H1 (cell line): ENCODE measurements at regions not wholly inside any gene's neighbourhood (a gene's known extent, or its start where the extent isn't known, plus 50 kb on each side); places are given as distances from the start of the nearest gene placed in this dataset.

Source experiments
- CTCF ChIA-PET: fragments of 300-600 bp; sonication (Branson Sonifier 250); formaldehyde crosslinking; loops from one replicate; lab custom pipeline; 2021; ENCODE audit not compliant: partially characterized antibody; lab: Charles Lee
- POLR2A ChIA-PET: fragments of 300-600 bp; sonication (Branson Sonifier 250); formaldehyde crosslinking; loops from one replicate; lab custom pipeline; 2021; ENCODE audit warnings: inconsistent platforms; ENCODE audit not compliant: partially characterized antibody; lab: Charles Lee
- DNase-seq, 2 experiments: peaks; one replicate each; pipeline versions ENCODE4 v3.0.0 to v3.0.0-alpha.2; 2010 to 2022; ENCODE audit warnings: low spot score in 2 of 2, low read depth in 1 of 2, mixed read lengths in 1 of 2
- FAIRE-seq: peaks from 2 replicates; lab custom pipeline; 2011; peaks lifted over from hg19 to GRCh38; lab: Jason Lieb, UNC
- H2AFZ ChIP-seq: 2 replicates; pipeline ENCODE4 v1.8.1; 2012; ENCODE audit warnings: low read length, inconsistent platforms
- H2AK5ac ChIP-seq: 2 replicates; pipeline ENCODE4 v1.6.1; 2013; ENCODE audit warnings: low read depth, low read length
- H2BK120ac ChIP-seq: replicated peaks from 2 replicates; pipeline ENCODE3; 2013; ENCODE audit warnings: low read depth, low read length, inconsistent platforms
- H2BK12ac ChIP-seq: 2 replicates; pipeline ENCODE4 v1.6.1; 2013; ENCODE audit warnings: low read depth, low read length
- H2BK15ac ChIP-seq: 2 replicates; pipeline ENCODE4 v1.6.1; 2013; ENCODE audit warnings: low read length
- H2BK20ac ChIP-seq: 2 replicates; pipeline ENCODE4 v1.6.1; 2013; ENCODE audit warnings: low read length
- H2BK5ac ChIP-seq: 2 replicates; pipeline ENCODE4 v1.6.1; 2013; ENCODE audit warnings: low read depth, low read length
- H3K14ac ChIP-seq: 2 replicates; pipeline ENCODE4 v1.6.1; 2013; ENCODE audit warnings: inconsistent platforms; ENCODE audit not compliant: insufficient read length
- H3K18ac ChIP-seq: 2 replicates; pipeline ENCODE4 v1.6.1; 2013; ENCODE audit warnings: low read length; ENCODE audit errors: extremely low read depth
- H3K23ac ChIP-seq: 2 replicates; pipeline ENCODE4 v1.6.1; 2013; ENCODE audit warnings: inconsistent platforms; ENCODE audit not compliant: insufficient read length
- H3K23me2 ChIP-seq: 2 replicates; pipeline ENCODE4 v1.6.1; 2013; ENCODE audit warnings: low read depth, low read length
- H3K27ac ChIP-seq: 2 replicates; pipeline ENCODE4 v1.6.1; 2011; ENCODE audit warnings: low read depth, low read length, inconsistent platforms
- H3K27me3 ChIP-seq, 4 experiments: replicated peaks in 1 of 4; 1 replicate in 1 of 4; 2 replicates in 3 of 4; pipeline versions ENCODE4 v1.6.1 to v1.8.1; 2011 to 2013; ENCODE audit warnings: low read length in 3 of 4, mild to moderate bottlenecking in 3 of 4, inconsistent platforms in 2 of 4, mixed read lengths in 2 of 4, moderate library complexity in 1 of 4; ENCODE audit not compliant: control insufficient read depth in 3 of 4, insufficient read depth in 3 of 4; ENCODE audit errors: extremely low read depth in 1 of 4
- H3K36me3 ChIP-seq, 4 experiments: 2 replicates each; pipeline versions ENCODE4 v1.6.1 to v1.8.1; 2011 to 2013; ENCODE audit warnings: mild to moderate bottlenecking in 4 of 4, low read length in 3 of 4, moderate library complexity in 2 of 4, control low read depth in 1 of 4, inconsistent platforms in 1 of 4; ENCODE audit not compliant: insufficient read depth in 4 of 4, control insufficient read depth in 2 of 4
- H3K4ac ChIP-seq: replicated peaks from 2 replicates; pipeline ENCODE3; 2013; ENCODE audit warnings: low read length, low read depth, mixed read lengths, inconsistent platforms; ENCODE audit not compliant: insufficient read length
- H3K4me1 ChIP-seq, 4 experiments: replicated peaks in 1 of 4; 1 replicate in 1 of 4; 2 replicates in 3 of 4; pipeline versions ENCODE4 v1.6.1 to v1.8.1; 2011 to 2013; ENCODE audit warnings: low read length in 3 of 4, inconsistent platforms in 2 of 4, mixed read lengths in 1 of 4; ENCODE audit not compliant: insufficient read depth in 4 of 4, control insufficient read depth in 3 of 4
- H3K4me2 ChIP-seq, 2 experiments: 2 replicates each; pipeline versions ENCODE4 v1.6.1 to v1.8.1; 2011 to 2013; ENCODE audit warnings: low read depth in 2 of 2, low read length in 2 of 2, control low read depth in 1 of 2, inconsistent platforms in 1 of 2, mild to moderate bottlenecking in 1 of 2; ENCODE audit not compliant: insufficient read depth in 1 of 2
- H3K4me3 ChIP-seq, 4 experiments: fragments of 200-600, 300-600 bp in 1 of 4; sonication (generic), shearing (Covaris generic), sonication (Bioruptor Twin) in 1 of 4; 2 replicates each; pipeline versions ENCODE4 v1.5.1 to v1.8.1; 2011 to 2016; ENCODE audit warnings: low read length in 4 of 4, low read depth in 3 of 4, control low read depth in 2 of 4, inconsistent platforms in 2 of 4, mild to moderate bottlenecking in 2 of 4, mixed read lengths in 1 of 4, moderate library complexity in 1 of 4; ENCODE audit not compliant: insufficient read depth in 2 of 4; ENCODE audit errors: extremely low read depth in 1 of 4
- H3K56ac ChIP-seq: replicated peaks from 2 replicates; pipeline ENCODE3; 2013; ENCODE audit warnings: low read depth, mild to moderate bottlenecking, mixed read lengths, low read length, inconsistent platforms; ENCODE audit not compliant: insufficient read length
- H3K79me1 ChIP-seq: 2 replicates; pipeline ENCODE4 v1.6.1; 2013; ENCODE audit warnings: low read depth, low read length, control low read depth
- H3K79me2 ChIP-seq, 2 experiments: 2 replicates each; pipeline versions ENCODE4 v1.6.1 to v1.8.1; 2012 to 2013; ENCODE audit warnings: low read length in 2 of 2, mild to moderate bottlenecking in 2 of 2, inconsistent platforms in 1 of 2; ENCODE audit not compliant: insufficient read depth in 2 of 2, control insufficient read depth in 1 of 2
- H3K9ac ChIP-seq, 4 experiments: replicated peaks in 1 of 4; 1 replicate in 1 of 4; 2 replicates in 3 of 4; pipeline versions ENCODE4 v1.6.1 to v1.8.1; 2011 to 2013; ENCODE audit warnings: low read depth in 3 of 4, low read length in 3 of 4, control low read depth in 2 of 4, mild to moderate bottlenecking in 2 of 4, moderate library complexity in 2 of 4, inconsistent platforms in 1 of 4; ENCODE audit errors: extremely low read depth in 1 of 4
- H3K9me3 ChIP-seq, 2 experiments: 2 replicates each; pipeline versions ENCODE4 v1.6.1 to v1.8.1; 2012 to 2013; ENCODE audit warnings: mild to moderate bottlenecking in 2 of 2, moderate library complexity in 2 of 2, control low read depth in 1 of 2, inconsistent platforms in 1 of 2, low read depth in 1 of 2, low read length in 1 of 2, mixed read lengths in 1 of 2; ENCODE audit not compliant: insufficient read depth in 2 of 2
- H4K20me1 ChIP-seq, 2 experiments: replicated peaks in 1 of 2; 2 replicates each; pipeline versions ENCODE3 to v1.8.1; 2011 to 2013; ENCODE audit warnings: inconsistent platforms in 2 of 2, low read length in 2 of 2, mild to moderate bottlenecking in 1 of 2; ENCODE audit not compliant: insufficient read depth in 2 of 2, control insufficient read depth in 1 of 2
- H4K5ac ChIP-seq: 2 replicates; pipeline ENCODE4 v1.6.1; 2013; ENCODE audit warnings: low read length, low read depth, mixed read lengths, inconsistent platforms; ENCODE audit not compliant: insufficient read length
- H4K8ac ChIP-seq: 2 replicates; pipeline ENCODE4 v1.8.0; 2013; ENCODE audit warnings: mild to moderate bottlenecking, moderate library complexity, low read length, inconsistent platforms; ENCODE audit not compliant: insufficient read depth; ENCODE audit errors: extremely low read depth
- H4K91ac ChIP-seq: replicated peaks from 2 replicates; pipeline ENCODE3; 2013; ENCODE audit warnings: low read length, mixed read lengths, inconsistent platforms; ENCODE audit not compliant: insufficient read length
- GTF2F1 ChIP-seq: IDR thresholded peaks from 2 replicates; pipeline ENCODE4 v1.6.1; 2012; ENCODE audit warnings: low read depth, low read length, improper control_type of control experiment, borderline replicate concordance
- KDM5A ChIP-seq: fragments of 200-600 bp; IDR thresholded peaks from 2 replicates; pipeline ENCODE4 v1.7.1; 2012; ENCODE audit warnings: mild to moderate bottlenecking, low read length, inconsistent platforms, mixed read lengths
- ZNF274 ChIP-seq: IDR thresholded peaks from 2 replicates; pipeline ENCODE4 v1.7.0; 2012; ENCODE audit warnings: low read length, borderline replicate concordance; ENCODE audit errors: extremely low read depth

- no peak overlapping the region for H4K5ac ChIP-seq
- H3K4me2 ChIP-seq: no peak overlapping the region
- H3K27ac ChIP-seq: no peak overlapping the region
- no peak overlapping the region for H2AK5ac ChIP-seq
- H2AFZ ChIP-seq: no peak overlapping the region
- H2BK120ac ChIP-seq: no peak overlapping the region
- H3K14ac ChIP-seq: no peak overlapping the region
- no peaks in the 10 kb centered on the region for H3K23me2 ChIP-seq
- H3K36me3 ChIP-seq: no peaks in the 10 kb centered on the region; a peak in 1 of 8 replicates
- H3K56ac ChIP-seq: no peak overlapping the region
- CTCF ChIA-PET: no interaction called here
- H3K23ac ChIP-seq: no peak overlapping the region
- H3K79me2 ChIP-seq: no peaks in the 10 kb centered on the region
- POLR2A ChIA-PET: no interaction called here
- no peak overlapping the region for H3K18ac ChIP-seq
- no peak overlapping the region for H2BK5ac ChIP-seq
- no peaks in the 10 kb centered on the region for H3K79me1 ChIP-seq
- DNase-seq: no peak
- H3K4ac ChIP-seq: no peak overlapping the region
- H2BK12ac ChIP-seq: no peak overlapping the region
- H2BK15ac ChIP-seq: no peak overlapping the region
- H3K9ac ChIP-seq: no peak overlapping the region
- peaks cover 10 to 16% of the 10 kb centered on the region in 2 experiments for H3K9me3 ChIP-seq
- no peak overlapping the region for H3K4me3 ChIP-seq
- no peak for TF ChIP-seq KDM5A
- TF ChIP-seq ZNF274: no peak
- no peak for TF ChIP-seq GTF2F1
- no peaks in the 10 kb centered on the region for H4K20me1 ChIP-seq
- H4K91ac ChIP-seq: no peak overlapping the region
- no peak overlapping the region for H2BK20ac ChIP-seq
- no peak overlapping the region for H4K8ac ChIP-seq
- no peak for FAIRE-seq
- H3K4me1 ChIP-seq: no peaks in the 10 kb centered on the region
- no peaks in the 10 kb centered on the region for H3K27me3 ChIP-seq
Observed at GRCh38 chr17:53017227-53017626, 805.5 kb upstream of the KIF2B start.
